ENCODE measurements at regions not wholly inside any gene's neighbourhood (a gene's known extent, or its start where the extent isn't known, plus 50 kb on each side); places are given as distances from the start of the nearest gene placed in this dataset.
"Not testable (repeated sequence)": the region's sequence is repeated elsewhere in the genome, so short reads cannot be mapped to it uniquely, and the experiment has no call there.

DNA sequence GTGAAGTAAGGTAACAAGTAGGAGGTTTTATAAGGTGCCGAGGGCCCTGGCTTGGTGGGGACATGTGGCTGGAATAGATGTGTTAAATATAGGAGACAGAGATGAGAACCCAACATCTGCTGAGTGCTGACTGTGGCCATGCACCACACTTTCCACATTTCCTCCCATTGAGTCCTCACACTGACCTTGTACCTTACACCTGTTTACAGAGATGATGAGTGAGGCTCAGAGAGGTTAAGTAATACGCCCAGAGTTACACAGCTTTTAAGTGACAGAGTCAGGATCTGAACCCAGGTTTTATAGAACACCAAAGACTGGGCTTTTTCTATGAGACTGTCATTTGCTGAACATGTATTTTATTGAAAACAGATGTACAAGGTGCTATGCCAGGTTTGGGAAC lies 70.8 kb upstream of the LTA4H start:
- H3K27ac ChIP-seq, result no peak overlapping the region
- H3K27me3 ChIP-seq (replicated peaks; ENCODE audit: insufficient read depth), result no peaks in the 10 kb centered on the region
- peaks cover 3 to 6% of the 10 kb centered on the region in 2 donors for H3K4me1 ChIP-seq (ENCODE audit: control insufficient read depth in 1 of 2, low read depth in 2 of 2)
- TF ChIP-seq, protein P1, sequence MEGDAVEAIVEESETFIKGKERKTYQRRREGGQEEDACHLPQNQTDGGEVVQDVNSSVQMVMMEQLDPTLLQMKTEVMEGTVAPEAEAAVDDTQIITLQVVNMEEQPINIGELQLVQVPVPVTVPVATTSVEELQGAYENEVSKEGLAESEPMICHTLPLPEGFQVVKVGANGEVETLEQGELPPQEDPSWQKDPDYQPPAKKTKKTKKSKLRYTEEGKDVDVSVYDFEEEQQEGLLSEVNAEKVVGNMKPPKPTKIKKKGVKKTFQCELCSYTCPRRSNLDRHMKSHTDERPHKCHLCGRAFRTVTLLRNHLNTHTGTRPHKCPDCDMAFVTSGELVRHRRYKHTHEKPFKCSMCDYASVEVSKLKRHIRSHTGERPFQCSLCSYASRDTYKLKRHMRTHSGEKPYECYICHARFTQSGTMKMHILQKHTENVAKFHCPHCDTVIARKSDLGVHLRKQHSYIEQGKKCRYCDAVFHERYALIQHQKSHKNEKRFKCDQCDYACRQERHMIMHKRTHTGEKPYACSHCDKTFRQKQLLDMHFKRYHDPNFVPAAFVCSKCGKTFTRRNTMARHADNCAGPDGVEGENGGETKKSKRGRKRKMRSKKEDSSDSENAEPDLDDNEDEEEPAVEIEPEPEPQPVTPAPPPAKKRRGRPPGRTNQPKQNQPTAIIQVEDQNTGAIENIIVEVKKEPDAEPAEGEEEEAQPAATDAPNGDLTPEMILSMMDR (IDR thresholded peaks at IDR 0.05), result no peak
- no peaks in the 10 kb centered on the region for H3K9me3 ChIP-seq
- DNase-seq (ENCODE audit: low spot score), result no peak
- H3K36me3 ChIP-seq, result no peaks in the 10 kb centered on the region
- ATAC-seq (ENCODE audit: insufficient number of reproducible peaks, low FRiP score, low read depth), result no peak
- H3K4me3 ChIP-seq, result no peak overlapping the region

DNA sequence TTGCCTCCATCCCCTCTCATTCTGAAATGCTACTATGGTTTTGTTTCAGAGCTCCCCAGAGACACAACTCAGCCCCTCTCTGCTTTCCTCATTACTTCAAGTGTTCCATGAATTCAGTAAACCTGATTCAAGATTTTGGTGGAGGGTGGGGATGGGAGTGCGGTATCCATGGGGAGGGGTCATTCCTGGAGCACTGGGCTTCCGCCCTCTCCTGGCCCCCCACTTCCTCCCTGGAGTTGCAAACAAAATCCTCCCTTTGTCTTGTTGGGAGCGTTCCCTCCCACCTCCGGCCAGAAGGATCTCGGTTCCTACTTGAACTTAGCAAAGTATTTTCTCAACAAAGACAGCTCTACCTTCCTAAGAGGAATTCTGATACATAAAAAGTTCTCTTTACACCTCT lies 71.8 kb upstream of the LTA4H start:
- Histone ChIP-seq H3K27ac (no peak overlapping the region), H3K4me1 (ENCODE audit: control insufficient read depth in 1 of 2, low read depth in 2 of 2) (peaks cover 3 to 6% of the 10 kb centered on the region in 2 donors), H3K4me3 (no peak overlapping the region), H3K9me3 (no peaks in the 10 kb centered on the region), H3K36me3 (no peaks in the 10 kb centered on the region), H3K27me3 (replicated peaks; ENCODE audit: insufficient read depth) (no peaks in the 10 kb centered on the region)
- TF ChIP-seq, protein P1 (IDR thresholded peaks at IDR 0.05), result no peak
- no peak for ATAC-seq (ENCODE audit: insufficient number of reproducible peaks, low FRiP score, low read depth)
- DNase-seq (ENCODE audit: low spot score), result no peak

DNA sequence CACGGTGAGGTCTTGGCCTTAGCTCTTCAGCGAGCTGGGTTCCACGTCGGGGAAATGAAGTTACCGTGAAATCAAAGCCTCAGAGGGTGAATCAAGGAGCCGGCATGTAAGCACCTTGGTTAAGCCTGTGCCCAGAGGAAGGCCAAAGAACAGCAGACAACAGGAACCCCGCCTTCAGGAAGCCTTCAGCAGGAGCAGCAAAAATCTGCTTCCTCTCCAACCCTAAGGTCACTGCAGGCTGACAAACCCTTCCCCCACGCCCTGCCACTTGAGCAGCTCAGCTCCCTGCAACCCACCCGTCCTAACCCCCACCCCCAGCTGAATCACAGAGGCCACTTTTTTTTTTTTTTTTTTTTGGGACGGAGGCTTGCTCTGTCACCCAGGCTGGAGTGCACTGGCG lies 72.9 kb upstream of the LTA4H start:
- Histone ChIP-seq H3K36me3 (no peaks in the 10 kb centered on the region), H3K27ac (no peak overlapping the region), H3K4me1 (ENCODE audit: control insufficient read depth in 1 of 2, low read depth in 2 of 2) (peaks cover under 1 to 2% of the 10 kb centered on the region in 2 donors), H3K9me3 (no peaks in the 10 kb centered on the region), H3K27me3 (replicated peaks; ENCODE audit: insufficient read depth) (no peaks in the 10 kb centered on the region), H3K4me3 (no peak overlapping the region)
- ATAC-seq (ENCODE audit: insufficient number of reproducible peaks, low FRiP score, low read depth), result peak; percentile 20
- TF ChIP-seq, protein P1 (IDR thresholded peaks at IDR 0.05), result no peak
- no peak for DNase-seq (ENCODE audit: low spot score)

DNA sequence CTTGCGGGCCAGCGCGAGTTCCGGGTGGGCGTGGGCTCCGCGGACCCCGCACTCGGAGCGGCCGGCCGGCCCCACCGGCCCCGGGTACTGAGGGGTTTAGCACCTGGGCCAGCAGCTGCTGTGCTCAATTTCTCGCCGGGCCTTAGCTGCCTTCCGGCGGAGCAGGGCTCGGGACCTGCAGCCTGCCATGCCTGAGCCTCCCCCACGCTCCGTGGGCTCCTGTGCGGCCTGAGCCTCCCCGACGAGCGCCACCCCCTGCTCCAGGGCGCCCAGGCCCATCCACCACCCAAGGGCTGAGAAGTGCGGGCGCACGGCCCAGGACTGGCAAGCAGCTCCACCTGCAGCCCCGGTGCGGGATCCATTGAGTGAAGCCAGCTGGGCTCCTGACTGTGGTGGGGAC lies 73.6 kb upstream of the LTA4H start:
- not testable (repeated sequence) for H3K27me3 ChIP-seq (replicated peaks; ENCODE audit: insufficient read depth); H3K36me3 ChIP-seq; ATAC-seq (ENCODE audit: insufficient number of reproducible peaks, low FRiP score, low read depth)

DNA sequence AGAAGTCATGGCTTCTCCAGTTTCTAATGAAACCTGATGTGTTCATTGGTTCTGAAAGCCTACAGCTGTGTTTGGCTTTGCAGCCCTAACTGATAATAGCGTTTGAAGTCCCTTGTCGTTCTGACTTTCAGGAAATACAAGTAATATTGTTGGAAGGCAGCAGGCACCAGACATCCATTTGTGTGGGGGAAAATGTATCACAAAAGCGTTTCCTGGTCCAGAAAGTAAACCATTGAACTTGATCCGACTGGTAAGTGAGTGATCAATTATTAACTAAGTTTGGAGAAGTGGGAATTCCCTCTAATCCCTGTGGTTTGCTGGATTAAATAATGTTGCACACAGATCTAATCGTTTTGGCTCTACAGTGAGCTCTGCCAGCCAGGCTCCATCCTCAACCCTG lies 77.3 kb upstream of the LTA4H start:
- no peak overlapping the region for H3K4me3 ChIP-seq
- DNase-seq (ENCODE audit: low spot score) (no peak), ATAC-seq (ENCODE audit: insufficient number of reproducible peaks, low FRiP score, low read depth) (no peak)
- H3K9me3 ChIP-seq, result no peaks in the 10 kb centered on the region
- H3K4me1 ChIP-seq (ENCODE audit: control insufficient read depth in 1 of 2, low read depth in 2 of 2), result no peaks in the 10 kb centered on the region
- no peaks in the 10 kb centered on the region for H3K36me3 ChIP-seq
- H3K27ac ChIP-seq, result no peak overlapping the region
- TF ChIP-seq, protein P1 (IDR thresholded peaks at IDR 0.05), result no peak
- no peaks in the 10 kb centered on the region for H3K27me3 ChIP-seq (replicated peaks; ENCODE audit: insufficient read depth)

More for the DNA sequence above, 73.6 kb upstream of the LTA4H start:
- not testable (repeated sequence) for H3K27ac ChIP-seq; H3K4me1 ChIP-seq (ENCODE audit: control insufficient read depth in 1 of 2, low read depth in 2 of 2); H3K9me3 ChIP-seq; H3K4me3 ChIP-seq; DNase-seq (ENCODE audit: low spot score)

DNA sequence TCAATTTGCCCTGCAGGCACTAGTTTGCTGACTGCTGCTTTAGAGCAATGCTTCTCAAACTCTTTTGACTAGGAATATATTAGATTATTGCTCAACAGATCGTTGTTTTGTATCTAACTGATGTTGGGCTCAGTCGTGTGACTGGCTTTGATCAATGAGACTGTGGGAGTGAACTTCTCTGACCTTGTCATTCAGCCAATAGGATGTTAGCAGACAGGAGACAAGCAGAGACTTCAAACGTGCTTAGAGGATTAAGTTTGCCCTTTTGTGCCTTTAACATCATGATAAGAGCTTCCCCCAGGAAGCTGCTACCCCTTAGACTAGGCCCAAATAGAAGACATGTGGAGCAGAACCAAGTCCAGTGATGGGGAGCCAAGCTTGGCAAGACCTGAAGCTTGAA lies 76.7 kb upstream of the ELK3 start:
- H3K4me3 ChIP-seq, result no peak overlapping the region
- TF ChIP-seq, protein P1 (IDR thresholded peaks at IDR 0.05), result no peak
- no peaks in the 10 kb centered on the region for H3K4me1 ChIP-seq (ENCODE audit: control insufficient read depth in 1 of 2, low read depth in 2 of 2)
- H3K27ac ChIP-seq, result no peak overlapping the region
- no peak for DNase-seq (ENCODE audit: low spot score)
- no peaks in the 10 kb centered on the region for H3K9me3 ChIP-seq
- no peaks in the 10 kb centered on the region for H3K36me3 ChIP-seq
- no peak for ATAC-seq (ENCODE audit: insufficient number of reproducible peaks, low FRiP score, low read depth)
- no peaks in the 10 kb centered on the region for H3K27me3 ChIP-seq (replicated peaks; ENCODE audit: insufficient read depth)
